ENCODE measurements at regions not wholly inside any gene's neighbourhood (a gene's known extent, or its start where the extent isn't known, plus 50 kb on each side); places are given as distances from the start of the nearest gene placed in this dataset.

DNA sequence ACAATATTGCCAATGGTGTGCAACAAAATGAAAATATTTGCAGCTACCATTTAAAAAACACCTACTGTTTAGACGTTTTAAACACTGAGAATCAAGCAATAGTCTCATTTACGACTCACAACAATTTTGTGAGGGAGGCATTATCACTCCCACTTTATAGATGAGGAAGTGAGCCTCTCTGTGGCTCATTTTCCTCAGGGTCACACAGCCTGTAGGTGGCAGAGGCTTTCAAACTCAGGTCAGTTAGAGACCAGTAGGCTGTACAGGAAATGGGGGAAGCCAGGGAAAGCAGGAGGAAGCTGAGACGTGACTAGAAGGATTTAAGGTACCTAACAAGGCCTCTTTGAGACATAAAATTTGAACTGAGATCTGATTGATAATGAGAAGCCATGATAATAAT is 95.0 kb upstream of the ZNF521 start:
- Mint-ChIP-seq H3K27me3 (no peaks in the 10 kb centered on the region), H3K9me3 (peaks cover 3% of the 10 kb centered on the region), H3K36me3 (no peaks in the 10 kb centered on the region), H3K4me3 (no peak overlapping the region), H3K4me1 (no peaks in the 10 kb centered on the region), H3K27ac (no peak overlapping the region)
- no peak for ATAC-seq (ENCODE audit: low read depth)
- no peak for DNase-seq
- POLR2A ChIA-PET = no interaction called here

DNA sequence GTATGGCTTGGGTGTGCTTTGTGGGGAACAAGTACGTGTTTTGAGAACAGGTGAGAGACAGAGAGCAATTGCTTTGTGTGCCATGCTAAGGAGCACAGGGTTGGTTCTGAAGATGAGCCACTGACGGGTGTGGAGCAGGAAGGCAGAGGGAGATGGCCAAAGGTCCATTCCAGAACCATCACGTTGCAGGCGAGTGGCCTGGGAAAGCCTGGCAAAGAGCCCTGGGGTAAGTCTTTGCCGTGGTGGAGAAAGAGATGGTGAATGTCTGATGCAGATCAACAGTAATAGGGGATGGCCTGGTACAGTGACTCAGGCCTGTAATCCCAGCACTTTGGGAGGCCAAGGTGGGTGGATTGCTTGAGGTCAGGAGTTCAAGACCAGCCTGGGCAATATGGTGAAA is 93.5 kb upstream of the ZNF521 start:
- Mint-ChIP-seq H3K4me3 (no peak overlapping the region), H3K27me3 (no peaks in the 10 kb centered on the region), H3K36me3 (no peaks in the 10 kb centered on the region), H3K27ac (no peak overlapping the region), H3K9me3 (peaks cover 3% of the 10 kb centered on the region), H3K4me1 (no peaks in the 10 kb centered on the region)
- ATAC-seq (ENCODE audit: low read depth) = no peak
- no peak for DNase-seq
- POLR2A ChIA-PET = no interaction called here

DNA sequence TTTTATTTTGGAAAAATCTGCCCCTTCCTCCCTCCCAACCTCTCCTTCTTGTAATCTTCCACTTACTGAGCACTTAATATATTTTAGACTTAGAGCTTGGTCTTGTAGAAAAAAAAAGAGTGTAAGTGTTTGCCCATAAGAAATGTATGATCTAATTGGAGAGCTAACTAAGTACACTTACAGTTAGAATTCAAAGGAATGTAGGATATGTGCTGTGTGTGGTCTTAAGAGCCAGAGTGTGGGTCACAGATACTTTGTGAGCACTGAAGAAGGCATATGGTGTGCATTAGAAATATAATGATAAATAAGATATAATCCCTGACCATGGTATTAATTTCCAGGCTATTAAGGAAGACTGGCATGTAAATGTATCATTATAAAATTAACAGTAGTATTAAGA is 91.8 kb upstream of the ZNF521 start:
- POLR2A ChIA-PET = no interaction called here
- no peak for DNase-seq
- H3K27ac Mint-ChIP-seq = no peak overlapping the region

DNA sequence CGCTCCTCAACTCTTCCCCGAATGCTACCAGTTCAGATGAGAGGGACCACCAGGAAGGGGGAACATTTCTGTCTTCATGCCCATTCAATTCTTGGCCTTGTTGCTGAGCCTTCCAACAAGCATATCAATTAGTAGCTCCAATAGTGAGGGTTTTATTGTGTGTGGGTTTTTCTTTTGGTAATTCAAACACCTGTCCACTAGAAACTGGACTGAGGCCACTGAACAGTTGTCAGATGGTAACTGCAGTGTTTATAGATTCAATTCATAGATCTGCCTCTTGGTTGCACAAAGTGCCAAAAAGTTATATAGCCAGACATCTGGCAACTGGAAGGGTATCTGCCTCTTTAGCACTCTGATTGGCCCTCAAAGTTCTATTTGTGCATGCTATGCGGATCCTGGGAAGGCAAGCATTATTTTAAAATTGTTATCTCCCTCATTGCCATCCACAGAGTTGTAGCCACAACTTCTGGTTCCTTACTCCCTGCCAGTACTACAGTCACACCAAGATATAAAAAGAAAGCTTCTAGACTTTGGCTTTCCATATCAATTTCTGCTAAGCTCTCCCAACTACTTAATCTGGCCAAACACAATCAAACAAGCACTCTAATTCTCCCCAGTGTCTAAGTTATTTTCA is 83.3 kb upstream of the ZNF521 start:
- Mint-ChIP-seq H3K9me3 (no peaks in the 10 kb centered on the region), H3K27ac (no peak overlapping the region), H3K4me1 (no peaks in the 10 kb centered on the region), H3K27me3 (no peaks in the 10 kb centered on the region), H3K4me3 (no peak overlapping the region), H3K36me3 (no peaks in the 10 kb centered on the region)
- DNase-seq (no peak), ATAC-seq (ENCODE audit: low read depth) (no peak)
- POLR2A ChIA-PET = no interaction called here

More for the DNA sequence above, 91.8 kb upstream of the ZNF521 start:
- Mint-ChIP-seq H3K27me3 (no peaks in the 10 kb centered on the region), H3K36me3 (no peaks in the 10 kb centered on the region), H3K4me1 (no peaks in the 10 kb centered on the region), H3K9me3 (peaks cover 2% of the 10 kb centered on the region), H3K4me3 (no peak overlapping the region)
- ATAC-seq (ENCODE audit: low read depth) = no peak

DNA sequence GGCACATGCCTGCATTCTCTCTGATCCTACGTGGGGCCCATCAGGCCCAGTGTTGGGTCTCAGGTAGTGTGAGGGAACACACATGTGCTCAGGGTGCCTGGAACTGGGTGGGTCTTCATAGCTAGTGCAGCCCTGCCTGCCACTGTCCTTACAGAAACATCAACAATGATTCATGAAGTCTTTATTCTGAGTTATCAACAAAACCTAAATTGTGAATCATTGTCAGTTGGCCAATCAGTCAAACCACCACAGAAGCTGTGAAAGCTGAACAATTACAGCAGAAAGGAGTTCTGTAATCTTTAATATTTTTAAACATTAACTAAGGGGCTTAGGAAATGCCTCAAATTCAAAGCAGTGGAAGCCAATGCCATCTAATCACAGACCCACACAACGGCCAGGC is 82.8 kb upstream of the ZNF521 start:
- Mint-ChIP-seq H3K27me3 (no peaks in the 10 kb centered on the region), H3K9me3 (no peaks in the 10 kb centered on the region), H3K36me3 (no peaks in the 10 kb centered on the region), H3K4me3 (no peak overlapping the region), H3K4me1 (no peaks in the 10 kb centered on the region), H3K27ac (no peak overlapping the region)
- no peak for DNase-seq
- ATAC-seq (ENCODE audit: low read depth) = no peak
- POLR2A ChIA-PET = no interaction called here

DNA sequence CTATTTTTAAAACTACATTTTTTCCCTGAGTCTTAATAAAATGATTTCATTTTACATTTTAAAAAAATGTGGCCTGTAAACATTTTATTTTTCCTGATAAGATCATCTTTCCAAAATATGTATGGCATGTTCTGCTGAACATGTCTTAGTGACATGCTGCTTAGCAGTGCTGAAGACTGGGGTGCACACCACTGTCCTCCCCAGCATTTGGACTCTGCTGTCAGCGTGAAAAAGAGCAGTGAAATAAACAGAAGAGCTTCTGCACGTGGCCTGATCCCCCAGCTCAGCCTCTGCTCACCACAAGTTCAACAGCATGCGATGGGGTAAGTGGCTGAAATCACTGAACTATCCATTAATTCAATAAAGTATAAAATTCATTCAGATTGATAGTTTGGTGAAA is 81.6 kb upstream of the ZNF521 start:
- Mint-ChIP-seq H3K27ac (no peak overlapping the region), H3K4me3 (no peak overlapping the region), H3K4me1 (no peaks in the 10 kb centered on the region), H3K9me3 (no peaks in the 10 kb centered on the region), H3K27me3 (no peaks in the 10 kb centered on the region), H3K36me3 (no peaks in the 10 kb centered on the region)
- POLR2A ChIA-PET = interaction anchor here (0.6 kb wide), 1 partner anchor 140 kb away, joined by 5 read pairs; no protein-coding TSS in a partner anchor
- no peak for ATAC-seq (ENCODE audit: low read depth)
- DNase-seq = no peak

DNA sequence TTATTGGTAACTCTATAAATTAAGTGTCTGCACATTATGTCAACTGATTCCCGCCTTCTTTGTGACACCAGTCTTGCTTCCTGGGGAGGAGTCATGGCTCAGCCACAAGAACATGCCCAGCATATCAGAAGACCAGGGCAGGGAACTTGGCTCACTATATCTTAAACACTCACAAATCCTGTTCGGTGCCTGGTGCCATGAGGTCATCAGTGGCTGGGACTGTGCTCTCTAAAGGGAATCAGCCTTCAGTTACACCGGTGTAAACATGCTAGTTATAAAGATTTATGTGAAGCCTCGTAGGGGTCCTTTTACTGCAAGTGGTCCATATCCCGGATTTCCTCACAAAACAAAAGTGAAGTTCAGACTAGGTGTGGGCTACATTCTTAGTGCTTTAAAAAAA is 73.1 kb upstream of the ZNF521 start:
- Mint-ChIP-seq H3K27me3 (no peaks in the 10 kb centered on the region), H3K4me1 (no peaks in the 10 kb centered on the region), H3K4me3 (no peak overlapping the region), H3K9me3 (peaks cover 2% of the 10 kb centered on the region), H3K36me3 (no peaks in the 10 kb centered on the region), H3K27ac (no peak overlapping the region)
- ATAC-seq (ENCODE audit: low read depth) (no peak), DNase-seq (no peak)
- POLR2A ChIA-PET = no interaction called here

DNA sequence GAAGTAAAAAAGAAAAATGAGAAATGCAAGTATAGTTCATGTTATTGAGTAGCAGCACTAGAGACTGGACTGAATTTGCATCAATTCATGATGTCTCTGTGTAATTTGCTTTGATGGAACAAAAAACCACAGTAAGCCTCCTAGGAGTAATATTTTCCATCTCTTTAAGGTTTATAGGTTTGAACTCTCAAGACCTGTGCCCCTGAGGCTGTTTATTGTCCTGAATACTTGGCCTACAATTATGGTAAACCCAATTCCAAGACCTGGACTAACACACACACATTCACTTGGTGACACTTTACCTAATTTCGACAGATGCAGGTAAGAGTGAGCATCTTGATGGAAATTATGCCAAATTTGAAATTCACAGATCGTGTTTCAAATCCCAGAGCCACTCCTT is 71.8 kb upstream of the ZNF521 start:
- Mint-ChIP-seq H3K36me3 (no peaks in the 10 kb centered on the region), H3K27me3 (no peaks in the 10 kb centered on the region), H3K4me3 (no peak overlapping the region), H3K27ac (no peak overlapping the region), H3K9me3 (peaks cover 2% of the 10 kb centered on the region), H3K4me1 (no peaks in the 10 kb centered on the region)
- DNase-seq = no peak
- POLR2A ChIA-PET = no interaction called here
- ATAC-seq (ENCODE audit: low read depth) = no peak

DNA sequence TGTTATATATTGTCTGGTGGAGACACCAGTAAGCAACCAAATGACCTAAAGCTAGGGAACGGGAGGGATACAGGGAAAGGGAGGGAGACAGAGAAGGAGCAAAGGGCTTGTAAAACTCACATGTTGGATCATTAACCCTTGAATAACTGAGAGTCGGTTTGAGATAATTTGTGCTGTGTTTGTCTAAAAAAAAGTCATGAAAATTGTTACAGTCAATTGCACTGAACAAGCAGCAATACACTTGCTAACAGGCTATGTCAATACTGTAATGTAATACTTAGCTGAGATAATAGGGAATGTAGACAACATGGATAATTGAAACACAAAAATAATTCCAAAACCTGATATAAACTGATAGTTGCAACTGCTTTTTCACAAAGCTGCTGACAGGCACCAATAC is 71.3 kb upstream of the ZNF521 start:
- Mint-ChIP-seq H3K27me3 (no peaks in the 10 kb centered on the region), H3K36me3 (no peaks in the 10 kb centered on the region), H3K27ac (no peak overlapping the region), H3K4me3 (no peak overlapping the region), H3K4me1 (no peaks in the 10 kb centered on the region), H3K9me3 (peaks cover 2% of the 10 kb centered on the region)
- POLR2A ChIA-PET = no interaction called here
- no peak for ATAC-seq (ENCODE audit: low read depth)
- no peak for DNase-seq

DNA sequence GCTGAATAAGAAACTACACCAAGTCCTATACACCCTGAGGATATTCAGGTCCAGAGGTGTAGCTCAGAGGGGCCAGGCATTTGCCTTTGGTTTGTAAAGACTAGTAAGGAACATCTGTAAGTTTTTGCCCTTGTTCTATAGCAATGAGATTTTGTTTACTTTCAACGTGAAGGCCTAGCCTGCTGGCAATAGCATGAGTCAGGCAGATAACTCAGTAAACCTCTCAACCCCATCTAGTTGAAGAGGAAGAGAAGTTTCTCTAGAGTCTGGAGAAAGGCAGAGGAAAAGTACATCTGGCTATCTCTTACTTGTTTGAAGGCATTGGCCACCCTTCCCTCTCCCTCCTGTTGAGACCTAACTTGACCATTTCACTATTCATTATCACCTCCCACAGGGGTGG is 70.3 kb upstream of the ZNF521 start:
- Mint-ChIP-seq H3K4me1 (no peaks in the 10 kb centered on the region), H3K36me3 (no peaks in the 10 kb centered on the region), H3K27me3 (no peaks in the 10 kb centered on the region), H3K9me3 (peaks cover 2% of the 10 kb centered on the region), H3K27ac (no peak overlapping the region), H3K4me3 (no peak overlapping the region)
- ATAC-seq (ENCODE audit: low read depth) = no peak
- no peak for DNase-seq
- POLR2A ChIA-PET = no interaction called here

DNA sequence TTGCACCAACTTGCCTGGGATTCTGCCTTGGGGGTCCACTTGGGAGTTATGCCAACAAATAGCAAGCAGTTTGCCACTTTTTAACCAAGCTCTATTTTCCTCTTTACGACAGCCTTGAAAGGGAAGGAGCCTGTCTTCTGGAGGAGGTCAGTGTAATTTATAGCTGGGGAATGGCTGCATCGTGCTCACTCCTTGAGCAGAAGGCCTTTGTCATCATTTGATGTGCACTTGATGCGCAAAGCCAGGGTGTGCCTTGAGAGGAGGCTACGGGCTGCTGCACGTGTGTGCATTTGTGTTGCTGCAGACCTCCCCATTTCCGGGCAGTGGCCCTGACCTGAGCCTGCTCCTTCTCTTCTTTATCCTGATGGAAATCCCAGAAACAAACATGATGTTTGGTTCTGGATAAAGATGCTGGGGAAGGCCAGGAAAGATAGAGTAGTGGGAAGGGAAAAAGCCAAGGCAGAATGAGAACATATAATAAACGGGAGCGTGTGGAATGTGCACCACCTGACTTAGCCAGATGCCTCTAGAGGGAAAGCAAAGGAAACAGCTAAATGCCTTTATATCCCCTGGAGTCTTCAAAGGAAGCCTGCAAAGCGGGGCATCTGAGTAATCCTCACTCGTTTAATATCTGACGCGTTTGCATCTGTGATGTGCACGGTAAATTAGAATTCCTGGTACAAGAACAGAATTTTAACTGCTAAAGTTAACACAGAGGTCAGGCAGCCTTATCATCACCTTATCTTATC is 68.3 kb upstream of the ZNF521 start:
- Mint-ChIP-seq H3K4me3 (no peak overlapping the region), H3K4me1 (no peaks in the 10 kb centered on the region), H3K27ac (no peak overlapping the region), H3K27me3 (no peaks in the 10 kb centered on the region), H3K9me3 (no peaks in the 10 kb centered on the region), H3K36me3 (no peaks in the 10 kb centered on the region)
- POLR2A ChIA-PET = no interaction called here
- no peak for ATAC-seq (ENCODE audit: low read depth)
- DNase-seq = no peak

DNA sequence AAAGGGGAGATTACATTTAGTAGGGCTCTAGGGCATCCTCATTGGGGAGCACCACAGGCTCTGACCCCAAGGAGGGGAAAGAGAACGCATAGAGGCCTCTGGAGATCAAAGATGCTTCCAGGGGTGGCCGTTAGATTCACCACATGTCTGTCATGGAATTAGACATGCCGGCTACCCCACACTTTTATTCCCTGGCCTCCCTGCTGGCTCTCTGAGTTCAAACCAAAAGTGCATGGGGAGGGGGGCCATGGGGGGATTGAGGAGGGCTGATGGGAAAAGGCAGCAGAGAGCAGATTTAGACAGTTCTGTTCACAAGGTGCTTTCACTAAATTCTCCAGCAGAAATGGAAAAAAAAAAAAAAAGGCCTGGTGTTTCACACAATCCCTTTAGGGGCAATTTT is 64.4 kb upstream of the ZNF521 start:
- ATAC-seq (ENCODE audit: low read depth) (no peak), DNase-seq (no peak)
- no peak overlapping the region for H3K4me3 Mint-ChIP-seq
- no peaks in the 10 kb centered on the region for H3K36me3 Mint-ChIP-seq
- H3K27me3 Mint-ChIP-seq = no peaks in the 10 kb centered on the region
- no peaks in the 10 kb centered on the region for H3K4me1 Mint-ChIP-seq
- POLR2A ChIA-PET = no interaction called here
- no peak overlapping the region for H3K27ac Mint-ChIP-seq
- H3K9me3 Mint-ChIP-seq = no peaks in the 10 kb centered on the region

DNA sequence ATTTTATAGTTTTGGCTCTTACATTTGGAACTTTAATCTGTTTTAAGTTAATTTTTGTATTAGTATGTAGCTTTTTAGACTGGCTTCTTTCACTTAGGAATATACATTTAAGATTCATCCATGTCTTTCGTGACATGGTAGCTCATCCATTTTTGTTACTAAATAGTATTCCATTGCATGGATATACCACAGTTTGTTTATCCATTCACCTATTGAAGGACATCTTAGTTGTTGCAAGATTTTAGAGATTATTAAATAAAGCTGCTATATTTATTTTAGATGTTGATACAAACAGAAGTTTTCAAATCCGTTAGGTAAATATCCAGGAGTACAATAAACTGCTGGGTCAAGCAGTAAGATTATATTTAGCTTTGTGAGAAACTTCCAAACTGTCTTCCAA is 58.0 kb upstream of the ZNF521 start:
- no peak for ATAC-seq (ENCODE audit: low read depth)
- Mint-ChIP-seq H3K9me3 (no peaks in the 10 kb centered on the region), H3K27me3 (no peaks in the 10 kb centered on the region), H3K36me3 (no peaks in the 10 kb centered on the region), H3K4me3 (no peak overlapping the region), H3K4me1 (no peaks in the 10 kb centered on the region), H3K27ac (no peak overlapping the region)
- POLR2A ChIA-PET = no interaction called here
- no peak for DNase-seq

DNA sequence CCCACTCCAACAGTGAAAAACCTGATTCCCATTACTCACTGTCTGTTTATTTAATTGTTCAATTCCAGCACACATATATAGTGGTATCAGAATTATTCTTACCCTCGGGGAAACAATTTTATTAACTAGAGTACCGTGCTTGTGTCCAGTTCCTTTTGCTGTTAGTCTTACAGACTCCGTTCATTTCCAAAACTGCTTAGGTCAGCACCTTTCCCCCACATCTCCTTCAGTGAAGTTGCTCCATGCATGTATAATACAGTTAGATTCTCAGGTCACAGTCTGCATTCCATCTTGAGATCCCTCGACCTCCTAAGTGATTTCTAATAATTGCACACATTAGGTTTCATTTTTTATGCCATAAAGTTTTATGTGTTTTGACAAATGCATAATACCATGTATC is 56.3 kb upstream of the ZNF521 start:
- POLR2A ChIA-PET = no interaction called here
- no peaks in the 10 kb centered on the region for H3K9me3 Mint-ChIP-seq
- no peaks in the 10 kb centered on the region for H3K27me3 Mint-ChIP-seq
- no peaks in the 10 kb centered on the region for H3K4me1 Mint-ChIP-seq
- DNase-seq (no peak), ATAC-seq (ENCODE audit: low read depth) (no peak)
- H3K27ac Mint-ChIP-seq = no peak overlapping the region
- no peak overlapping the region for H3K4me3 Mint-ChIP-seq
- no peaks in the 10 kb centered on the region for H3K36me3 Mint-ChIP-seq
